HG03060 (cell line): ENCODE measurements at regions not wholly inside any gene's neighbourhood (a gene's known extent, or its start where the extent isn't known, plus 50 kb on each side); places are given as distances from the start of the nearest gene placed in this dataset.
"Not testable (repeated sequence)": the region's sequence is repeated elsewhere in the genome, so short reads cannot be mapped to it uniquely, and the experiment has no call there.

Experiments
- ATAC-seq: cut with Tn5 transposase; IDR thresholded peaks from one replicate; pipeline ENCODE4 v1.9.1; 2021; ENCODE audit warnings: low read depth, moderate number of reproducible peaks; ENCODE audit not compliant: unreplicated experiment

- ATAC-seq: no peak
Observed at GRCh38 chr5:166236327-166236726, 2055.1 kb upstream of the WWC1 start.

GRCh38 chr5:166240705-166241104 is 2050.7 kb upstream of the WWC1 start:
- ATAC-seq: no peak

- ATAC-seq: no peak
Observed at GRCh38 chr5:166245556-166245955, 2045.9 kb upstream of the WWC1 start.

GRCh38 chr5:166251786-166252185 is 2039.7 kb upstream of the WWC1 start:
- ATAC-seq: no peak

- no peak for ATAC-seq
Observed at GRCh38 chr5:166257661-166258060, 2033.8 kb upstream of the WWC1 start.

- ATAC-seq: no peak
Observed at GRCh38 chr5:166262395-166262794, 2029.0 kb upstream of the WWC1 start.

- no peak for ATAC-seq
Observed at GRCh38 chr5:166267907-166268306, 2023.5 kb upstream of the WWC1 start.

GRCh38 chr5:166270712-166271111 is 2020.7 kb upstream of the WWC1 start:
- no peak for ATAC-seq

GRCh38 chr5:166276006-166276405 is 2015.4 kb upstream of the WWC1 start:
- ATAC-seq: no peak

GRCh38 chr5:166279828-166280227 is 2011.6 kb upstream of the WWC1 start:
- no peak for ATAC-seq

- ATAC-seq: no peak
Observed at GRCh38 chr5:166281433-166281832, 2010.0 kb upstream of the WWC1 start.

GRCh38 chr5:166282939-166283338 is 2008.5 kb upstream of the WWC1 start:
- ATAC-seq: no peak

GRCh38 chr5:166285361-166285760 is 2006.1 kb upstream of the WWC1 start:
- no peak for ATAC-seq

- ATAC-seq: no peak
Observed at GRCh38 chr5:166286832-166287231, 2004.6 kb upstream of the WWC1 start.

GRCh38 chr5:166287866-166288265 is 2003.6 kb upstream of the WWC1 start:
- ATAC-seq: no peak

- not testable (repeated sequence) for ATAC-seq
Observed at GRCh38 chr5:166291800-166292199, 1999.6 kb upstream of the WWC1 start.

GRCh38 chr5:166293892-166294291 is 1997.6 kb upstream of the WWC1 start:
- ATAC-seq: no peak

GRCh38 chr5:166302166-166302565 is 1989.3 kb upstream of the WWC1 start:
- no peak for ATAC-seq

- no peak for ATAC-seq
Observed at GRCh38 chr5:166317425-166317824, 1974.0 kb upstream of the WWC1 start.

GRCh38 chr5:166320920-166321480 is 1970.4 kb upstream of the WWC1 start:
- ATAC-seq: no peak

GRCh38 chr5:166324372-166324771 is 1967.1 kb upstream of the WWC1 start:
- ATAC-seq: no peak

- ATAC-seq: no peak
Observed at GRCh38 chr5:166329149-166329800, 1962.2 kb upstream of the WWC1 start.

- ATAC-seq: no peak
Observed at GRCh38 chr5:166330036-166330435, 1961.4 kb upstream of the WWC1 start.
